Large intestine (tissue), 3 donors: ENCODE measurements at regions not wholly inside any gene's neighbourhood (a gene's known extent, or its start where the extent isn't known, plus 50 kb on each side); places are given as distances from the start of the nearest gene placed in this dataset.

Source experiments
- DNase-seq, 2 donors: peaks; one replicate each; pipeline versions ENCODE4 v3.0.0 to v3.0.0-alpha.2; 2013
- H3K27ac ChIP-seq: one replicate; pipeline ENCODE4 v1.5.1; 2013; ENCODE audit warnings: low read length
- H3K27me3 ChIP-seq: 2 replicates; pipeline ENCODE4 v1.6.1; 2013; ENCODE audit warnings: low read length; ENCODE audit not compliant: control insufficient read depth, insufficient read depth
- H3K36me3 ChIP-seq: 2 replicates; pipeline ENCODE4 v1.6.1; 2013; ENCODE audit warnings: low read length; ENCODE audit not compliant: control insufficient read depth, insufficient read depth
- H3K4me1 ChIP-seq: one replicate; pipeline ENCODE4 v1.6.1; 2013; ENCODE audit warnings: low read length; ENCODE audit not compliant: control insufficient read depth, insufficient read depth
- H3K4me3 ChIP-seq: one replicate; pipeline ENCODE4 v1.5.1; 2013; ENCODE audit warnings: low read length
- H3K9me3 ChIP-seq: one replicate; pipeline ENCODE4 v1.6.1; 2013; ENCODE audit warnings: mild to moderate bottlenecking, low read depth, low read length, moderate library complexity; ENCODE audit not compliant: control insufficient read depth
- WGBS: methylation state at CpG from one replicate; pipeline ENCODE4 v1.1.5; 2013; ENCODE audit warnings: low lambda C conversion rate; ENCODE audit not compliant: insufficient coverage; 5-methylcytosine and 5-hydroxymethylcytosine counted together

DNA sequence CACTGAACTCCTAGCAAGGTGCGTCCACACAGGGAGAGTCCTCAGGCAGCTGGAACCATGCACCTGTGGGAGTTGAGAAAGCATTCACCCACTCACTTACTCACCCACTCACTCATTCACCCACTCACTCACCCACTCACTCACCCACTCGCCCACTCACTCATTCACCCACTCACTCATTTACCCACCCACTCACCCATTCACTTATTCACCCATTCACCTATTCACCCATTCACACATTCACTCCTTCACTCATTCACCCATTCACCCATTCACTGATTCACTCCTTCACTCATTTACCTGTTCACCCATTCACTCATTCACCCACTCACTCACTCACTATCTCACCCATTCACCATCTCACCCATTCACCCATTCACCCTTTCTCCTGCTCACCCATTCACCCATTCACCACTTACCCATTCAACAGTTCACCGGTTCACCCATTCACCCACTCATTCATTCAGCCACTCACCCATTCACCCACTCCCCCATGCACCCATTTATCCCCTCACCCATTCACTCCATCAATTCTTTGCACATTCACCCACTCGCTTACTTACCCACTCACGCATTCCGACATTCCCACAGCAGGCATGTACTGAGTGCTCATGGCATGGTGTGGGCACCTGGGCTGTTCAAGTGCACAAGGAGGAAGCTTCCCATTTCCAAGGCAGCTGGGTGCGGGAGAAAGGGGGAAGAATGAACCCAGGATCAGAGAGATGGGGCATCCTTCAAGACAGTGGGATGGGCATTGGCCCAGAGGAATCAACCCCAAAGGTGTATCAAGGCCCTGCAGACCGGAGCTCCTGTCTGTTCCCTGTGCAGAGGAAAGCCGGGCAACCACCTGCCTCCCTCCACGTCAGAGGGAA is 135.2 kb upstream of the C14orf180 start:
- H3K27me3 ChIP-seq = peaks cover 4% of the 10 kb centered on the region
- WGBS = 45% methylated on average over 1 of the region's 10 CpGs
- DNase-seq = no peak
- H3K4me1 ChIP-seq = no peaks in the 10 kb centered on the region
- no peaks in the 10 kb centered on the region for H3K36me3 ChIP-seq
- no peak overlapping the region for H3K27ac ChIP-seq
- peaks cover 9% of the 10 kb centered on the region for H3K9me3 ChIP-seq
- H3K4me3 ChIP-seq = no peak overlapping the region

DNA sequence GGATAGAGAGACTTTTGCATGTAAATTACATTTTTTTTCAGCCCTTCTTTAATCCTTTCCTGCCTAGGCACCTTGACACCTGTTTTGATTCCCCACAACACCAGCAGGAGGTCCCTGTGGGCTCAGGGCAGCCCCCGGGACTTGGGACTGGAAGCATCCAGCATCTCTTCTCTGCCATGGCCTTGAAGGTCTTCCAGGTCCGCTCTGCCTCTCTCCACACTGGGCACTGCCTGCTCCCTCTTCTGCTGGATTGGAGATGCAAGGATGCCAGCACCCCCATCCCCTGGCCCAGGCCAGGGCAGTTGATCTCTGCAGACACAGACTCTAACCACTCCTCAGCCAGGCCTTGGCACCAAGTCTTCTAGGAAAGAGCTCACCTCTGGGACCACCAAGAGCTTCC is 134.5 kb upstream of the C14orf180 start:
- H3K36me3 ChIP-seq = no peaks in the 10 kb centered on the region
- no peaks in the 10 kb centered on the region for H3K4me1 ChIP-seq
- no peak for DNase-seq
- H3K4me3 ChIP-seq = no peak overlapping the region
- no CpG with 5 or more reads among the region's 2 CpGs for WGBS
- peaks cover 4% of the 10 kb centered on the region for H3K27me3 ChIP-seq
- no peak overlapping the region for H3K27ac ChIP-seq
- H3K9me3 ChIP-seq = peaks cover 9% of the 10 kb centered on the region

DNA sequence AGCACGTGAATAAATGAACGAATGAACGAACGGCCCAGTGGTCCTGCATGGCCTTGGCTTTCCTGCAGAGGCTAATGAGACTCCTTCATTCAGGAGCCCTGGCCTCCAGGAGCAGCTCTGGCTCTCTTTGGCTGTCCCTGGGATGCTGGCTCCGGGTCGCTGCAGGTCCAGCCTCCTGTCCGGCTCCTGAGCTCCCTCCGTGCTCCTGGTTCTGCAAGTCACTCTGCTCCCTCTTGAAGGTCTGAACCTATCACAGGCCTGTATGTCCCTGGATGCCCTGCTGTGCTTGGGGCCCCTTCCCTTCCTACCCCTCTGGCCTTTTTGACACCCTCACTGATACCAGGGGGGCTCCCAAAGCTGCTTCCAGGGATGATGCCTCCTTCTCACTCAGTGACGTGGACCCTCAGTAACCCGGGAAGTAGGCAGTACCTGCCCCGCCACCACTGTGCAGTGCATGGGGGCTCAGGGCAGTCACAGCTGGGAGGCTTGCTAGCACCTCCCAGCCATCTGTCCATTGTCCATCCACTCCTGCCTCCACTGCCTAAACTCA is 133.7 kb upstream of the C14orf180 start:
- Histone ChIP-seq H3K4me3 (no peak overlapping the region), H3K27me3 (peaks cover 4% of the 10 kb centered on the region), H3K9me3 (peaks cover 12% of the 10 kb centered on the region), H3K4me1 (no peaks in the 10 kb centered on the region), H3K36me3 (no peaks in the 10 kb centered on the region), H3K27ac (no peak overlapping the region)
- no peak for DNase-seq
- no CpG with 5 or more reads among the region's 11 CpGs for WGBS

DNA sequence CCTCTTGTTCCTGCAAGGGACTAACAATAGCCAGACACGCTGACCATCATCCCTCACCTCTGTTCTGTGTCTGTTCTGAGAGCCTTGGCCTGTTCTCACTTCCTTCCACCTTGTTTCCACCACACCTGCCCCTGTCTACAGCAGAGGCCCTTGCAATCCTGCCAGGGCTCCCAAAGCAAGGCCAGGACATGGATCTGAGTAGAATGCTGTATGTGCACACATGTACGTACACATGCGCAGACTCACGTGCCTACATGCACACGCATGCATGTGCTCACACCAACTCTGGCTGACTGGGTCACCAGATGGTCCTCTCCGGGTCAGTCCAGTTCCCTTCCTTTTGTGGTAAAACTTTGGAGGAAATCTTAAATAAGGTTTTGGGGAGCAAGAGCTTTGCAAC is 133.0 kb upstream of the C14orf180 start:
- H3K27me3 ChIP-seq = peaks cover 4% of the 10 kb centered on the region
- H3K36me3 ChIP-seq = no peaks in the 10 kb centered on the region
- H3K9me3 ChIP-seq = peaks cover 15% of the 10 kb centered on the region
- WGBS = no CpG with 5 or more reads among the region's 6 CpGs
- DNase-seq = no peak
- H3K4me1 ChIP-seq = no peaks in the 10 kb centered on the region
- no peak overlapping the region for H3K27ac ChIP-seq
- no peak overlapping the region for H3K4me3 ChIP-seq

DNA sequence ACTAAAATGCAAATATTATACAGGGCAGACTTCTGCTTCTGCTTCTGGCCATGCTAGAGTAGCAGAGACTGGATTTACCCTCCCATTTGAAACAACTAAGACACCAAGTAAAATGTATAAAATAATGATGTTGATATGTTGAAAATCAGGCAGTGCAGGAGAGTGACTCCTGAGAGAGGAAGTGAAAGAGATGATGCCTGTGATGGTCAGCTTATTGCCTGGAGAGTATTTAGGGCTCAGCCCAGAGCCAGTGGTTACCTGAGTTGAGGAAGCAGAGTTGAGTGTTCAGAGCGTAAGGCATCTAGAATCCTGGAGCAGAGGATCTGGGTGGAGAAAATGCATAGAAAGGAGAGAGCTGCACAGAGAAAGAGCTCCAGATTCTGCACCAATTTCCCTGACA is 131.8 kb upstream of the C14orf180 start:
- Histone ChIP-seq H3K27me3 (peaks cover 4% of the 10 kb centered on the region), H3K4me1 (no peaks in the 10 kb centered on the region), H3K9me3 (peaks cover 15% of the 10 kb centered on the region), H3K4me3 (no peak overlapping the region), H3K27ac (no peak overlapping the region), H3K36me3 (no peaks in the 10 kb centered on the region)
- no peak for DNase-seq
- WGBS = no CpG with 5 or more reads among the region's 1 CpG

DNA sequence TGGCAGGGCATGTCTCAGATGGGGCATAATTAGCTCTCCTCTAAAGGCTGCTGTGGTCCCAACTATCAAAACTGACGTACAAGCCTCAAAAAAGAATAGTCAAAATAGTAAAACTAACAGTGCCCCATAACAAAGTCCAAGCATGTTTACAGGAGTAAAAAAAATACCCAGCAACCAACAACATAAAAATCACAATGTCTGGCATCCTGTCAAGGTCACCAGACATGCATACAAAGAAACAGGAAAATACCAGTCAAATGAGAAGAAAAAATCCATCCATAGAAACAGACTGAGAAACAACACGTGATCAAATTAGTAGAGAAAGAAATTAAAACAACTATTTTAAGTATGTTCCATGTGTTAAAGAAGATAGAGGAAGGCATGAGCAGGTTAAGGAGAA is 131.2 kb upstream of the C14orf180 start:
- H3K4me3 ChIP-seq = no peak overlapping the region
- H3K27ac ChIP-seq = no peak overlapping the region
- peaks cover 15% of the 10 kb centered on the region for H3K9me3 ChIP-seq
- peaks cover 4% of the 10 kb centered on the region for H3K27me3 ChIP-seq
- H3K4me1 ChIP-seq = no peaks in the 10 kb centered on the region
- 86% methylated on average over 1 of the region's 2 CpGs for WGBS
- H3K36me3 ChIP-seq = no peaks in the 10 kb centered on the region
- DNase-seq = no peak

DNA sequence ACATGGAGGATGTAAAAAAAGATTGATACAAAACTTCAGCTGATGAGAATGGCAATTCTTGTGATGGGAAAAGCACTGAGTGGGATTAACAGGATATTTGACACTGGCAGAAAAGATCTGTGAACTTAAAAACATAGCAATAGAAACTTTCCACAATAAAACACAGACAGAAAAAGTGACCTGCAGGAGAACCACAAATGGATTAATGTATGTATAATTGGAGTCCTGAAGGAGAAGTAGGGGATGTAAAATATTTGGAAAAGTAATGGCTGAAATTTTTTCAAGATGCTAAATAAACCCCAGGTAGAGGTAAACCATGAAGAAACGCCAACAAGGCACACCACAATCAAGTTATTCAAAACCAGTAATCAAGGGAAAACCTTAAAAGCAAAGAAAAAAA is 130.8 kb upstream of the C14orf180 start:
- H3K27me3 ChIP-seq = peaks cover 4% of the 10 kb centered on the region
- WGBS = no CpG with 5 or more reads among the region's 1 CpG

DNA sequence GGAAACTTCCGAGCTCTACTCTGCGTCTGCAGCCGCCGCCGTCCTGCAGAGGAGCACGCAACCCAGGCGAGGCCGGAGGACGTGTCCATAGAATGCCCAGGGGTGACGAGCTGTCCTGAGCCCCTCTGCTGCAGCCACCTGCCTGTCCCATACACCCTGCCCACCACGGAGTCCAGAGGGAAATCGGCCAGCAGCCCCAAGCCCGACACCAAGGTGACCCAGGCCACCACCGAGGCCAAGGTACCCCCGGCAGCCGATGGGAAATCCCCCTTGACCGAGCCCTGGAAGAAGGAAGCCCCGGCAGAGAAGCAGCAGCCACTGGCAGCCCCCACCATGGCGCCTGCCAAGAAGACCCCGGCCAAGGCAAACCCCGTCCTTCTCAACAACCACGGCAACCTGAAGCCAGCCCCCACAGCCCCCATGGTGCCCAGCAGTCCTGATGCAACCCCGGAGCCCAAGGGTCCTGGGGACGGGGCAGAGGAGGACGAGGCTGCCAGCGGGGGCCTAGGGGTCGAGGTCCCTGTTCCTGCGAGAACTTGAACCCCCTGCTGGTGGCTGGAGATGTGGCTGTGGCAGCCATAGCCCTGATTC is 128.7 kb upstream of the C14orf180 start:
- peaks cover 4% of the 10 kb centered on the region for H3K27me3 ChIP-seq
- no peak overlapping the region for H3K27ac ChIP-seq
- no peaks in the 10 kb centered on the region for H3K36me3 ChIP-seq
- peaks cover 15% of the 10 kb centered on the region for H3K9me3 ChIP-seq
- H3K4me1 ChIP-seq = no peaks in the 10 kb centered on the region
- WGBS = no CpG with 5 or more reads among the region's 28 CpGs
- H3K4me3 ChIP-seq = no peak overlapping the region
- DNase-seq = no peak

More for the DNA sequence above, 130.8 kb upstream of the C14orf180 start:
- Histone ChIP-seq H3K4me3 (no peak overlapping the region), H3K27ac (no peak overlapping the region), H3K36me3 (no peaks in the 10 kb centered on the region), H3K4me1 (no peaks in the 10 kb centered on the region), H3K9me3 (peaks cover 15% of the 10 kb centered on the region)
- no peak for DNase-seq

DNA sequence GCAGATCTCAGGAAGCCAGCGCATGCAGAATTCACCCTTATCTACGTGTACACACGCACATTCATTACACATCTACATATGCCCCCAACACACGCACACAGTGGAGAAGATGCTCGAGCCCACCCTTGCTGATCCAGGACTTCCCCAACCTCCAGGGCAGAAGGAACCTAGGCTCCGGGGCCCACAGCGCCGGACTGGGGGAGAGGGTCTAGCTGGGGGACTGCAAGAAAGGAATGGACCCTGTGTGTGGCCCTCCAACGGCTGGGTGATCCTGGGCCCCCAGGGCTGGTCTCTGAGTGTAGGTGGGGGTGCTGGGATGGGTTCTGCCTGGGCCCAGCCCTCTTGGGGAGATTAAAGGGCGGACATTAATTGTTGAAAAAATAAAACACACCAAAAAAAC is 128.1 kb upstream of the C14orf180 start:
- Histone ChIP-seq H3K27ac (no peak overlapping the region), H3K9me3 (peaks cover 15% of the 10 kb centered on the region), H3K4me1 (no peaks in the 10 kb centered on the region), H3K36me3 (no peaks in the 10 kb centered on the region), H3K27me3 (peaks cover 4% of the 10 kb centered on the region), H3K4me3 (no peak overlapping the region)
- DNase-seq = no peak
- WGBS = no CpG with 5 or more reads among the region's 10 CpGs

DNA sequence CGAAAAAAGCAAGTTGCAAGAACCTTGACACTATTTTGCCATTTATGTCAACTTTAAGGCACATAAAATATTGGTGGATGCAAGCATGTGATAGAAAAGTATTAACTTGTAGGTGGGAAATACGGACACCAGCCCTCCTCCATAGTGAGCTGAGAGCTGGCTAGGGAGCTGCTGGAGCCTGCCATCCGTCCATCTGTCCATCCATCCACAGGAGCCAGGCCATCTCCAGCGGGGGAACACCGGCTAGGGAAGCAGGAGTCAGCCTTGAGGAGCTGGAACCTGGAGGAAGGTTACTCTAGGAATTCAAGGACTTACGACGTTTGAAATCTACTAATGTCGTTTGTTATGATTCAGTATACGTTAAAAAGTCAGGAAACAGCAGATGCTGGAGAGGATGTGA is 120.7 kb upstream of the C14orf180 start:
- H3K4me1 ChIP-seq = no peaks in the 10 kb centered on the region
- H3K36me3 ChIP-seq = no peaks in the 10 kb centered on the region
- peaks cover 3% of the 10 kb centered on the region for H3K9me3 ChIP-seq
- 89% methylated on average over 3 of the region's 9 CpGs for WGBS
- H3K27ac ChIP-seq = no peak overlapping the region
- DNase-seq = no peak
- H3K27me3 ChIP-seq = peaks cover 38% of the 10 kb centered on the region
- H3K4me3 ChIP-seq = no peak overlapping the region
